ENCODE measurements at regions not wholly inside any gene's neighbourhood (a gene's known extent, or its start where the extent isn't known, plus 50 kb on each side); places are given as distances from the start of the nearest gene placed in this dataset.

GRCh38 chr9:25255216-25255615, 423.0 kb downstream of the TUSC1 start:
- intact Hi-C loops (cut with DNase I), result no loop called here
- Histone ChIP-seq H3K27me3 (no peaks in the 10 kb centered on the region), H3K27ac (no peak overlapping the region), H3K4me3 (no peak overlapping the region), H3K36me3 (replicated peaks in 1 of 2) (no peaks in the 10 kb centered on the region), H3K4me1 (replicated peaks in 1 of 2) (no peaks in the 10 kb centered on the region), H3K9me3 (replicated peaks in 1 of 3) (peaks cover 0 to 3% (median 0%) of the 10 kb centered on the region in 3 donors)
- TF ChIP-seq POLR2A (IDR thresholded peaks at IDR 0.05) (no peak), CTCF (IDR thresholded peaks at IDR 0.05) (no peak)
- peak in 1 of 7 donors; percentile 2 for DNase-seq
- 83 to 90% (median 87%) methylated on average over 5 of the region's 5 CpGs for WGBS, 4 donors

GRCh38 chr9:25254051-25254450, 424.2 kb downstream of the TUSC1 start:
- intact Hi-C loops (cut with DNase I), result no loop called here
- TF ChIP-seq POLR2A (IDR thresholded peaks at IDR 0.05) (no peak), CTCF (IDR thresholded peaks at IDR 0.05) (no peak)
- no peak overlapping the region for H3K4me3 ChIP-seq

GRCh38 chr9:25241421-25241820, 436.8 kb downstream of the TUSC1 start:
- TF ChIP-seq POLR2A (IDR thresholded peaks at IDR 0.05), result no peak
- TF ChIP-seq CTCF (IDR thresholded peaks at IDR 0.05), result no peak
- WGBS, 4 donors, result 56 to 63% (median 61%) methylated on average over 3 of the region's 3 CpGs
- intact Hi-C loops (cut with DNase I), result no loop called here

More at GRCh38 chr9:25254051-25254450, 424.2 kb downstream of the TUSC1 start:
- no peak for DNase-seq
- H3K9me3 ChIP-seq (replicated peaks in 1 of 3), result peaks cover 0 to 3% (median 0%) of the 10 kb centered on the region in 3 donors
- no peaks in the 10 kb centered on the region for H3K27me3 ChIP-seq
- H3K4me1 ChIP-seq (replicated peaks in 1 of 2), result no peaks in the 10 kb centered on the region
- H3K27ac ChIP-seq, result no peak overlapping the region
- H3K36me3 ChIP-seq (replicated peaks in 1 of 2), result no peaks in the 10 kb centered on the region
- WGBS, 4 donors, result 34 to 65% (median 55%) methylated on average over 2 of the region's 2 CpGs

GRCh38 chr9:25226901-25227686, 451.1 kb downstream of the TUSC1 start:
- no peaks in the 10 kb centered on the region for H3K9me3 ChIP-seq (replicated peaks in 1 of 3)
- H3K27ac ChIP-seq, result no peak overlapping the region
- H3K4me1 ChIP-seq (replicated peaks in 1 of 2), result no peaks in the 10 kb centered on the region
- intact Hi-C loops (cut with DNase I), result no loop called here
- H3K36me3 ChIP-seq (replicated peaks in 1 of 2), result no peaks in the 10 kb centered on the region
- H3K4me3 ChIP-seq, result no peak overlapping the region
- 84 to 91% (median 88%) methylated on average over 8 of the region's 8 CpGs for WGBS, 4 donors
- TF ChIP-seq POLR2A (IDR thresholded peaks at IDR 0.05) (no peak), CTCF (IDR thresholded peaks at IDR 0.05) (no peak)
- no peak for DNase-seq
- H3K27me3 ChIP-seq, result no peaks in the 10 kb centered on the region

More at GRCh38 chr9:25241421-25241820, 436.8 kb downstream of the TUSC1 start:
- no peak for DNase-seq
- no peaks in the 10 kb centered on the region for H3K4me1 ChIP-seq (replicated peaks in 1 of 2)
- H3K27ac ChIP-seq, result no peak overlapping the region
- no peak overlapping the region for H3K4me3 ChIP-seq
- no peaks in the 10 kb centered on the region for H3K9me3 ChIP-seq (replicated peaks in 1 of 3)
- no peaks in the 10 kb centered on the region for H3K27me3 ChIP-seq
- no peaks in the 10 kb centered on the region for H3K36me3 ChIP-seq (replicated peaks in 1 of 2)
